ENCODE measurements at regions not wholly inside any gene's neighbourhood (a gene's known extent, or its start where the extent isn't known, plus 50 kb on each side); places are given as distances from the start of the nearest gene placed in this dataset.

DNA sequence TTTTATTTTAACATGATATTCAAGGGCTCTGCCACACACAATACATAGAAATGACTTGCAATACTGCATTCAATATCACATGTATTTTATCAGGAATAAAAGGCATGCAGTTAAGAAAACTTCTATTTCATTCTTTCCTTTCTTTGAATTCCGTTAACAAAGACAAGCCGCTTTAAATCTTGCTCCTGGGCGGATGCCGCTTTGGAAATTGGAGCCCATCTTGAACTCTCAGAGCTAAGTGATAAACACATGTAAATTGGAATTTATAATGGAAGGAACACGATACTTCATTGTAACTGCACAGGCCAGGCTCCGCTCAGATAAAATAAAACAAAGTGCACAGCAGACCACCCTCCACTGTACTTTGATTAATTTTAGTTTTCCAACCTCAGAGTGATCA, 774.5 kb upstream of the COBL start:
- no peak for ATAC-seq

DNA sequence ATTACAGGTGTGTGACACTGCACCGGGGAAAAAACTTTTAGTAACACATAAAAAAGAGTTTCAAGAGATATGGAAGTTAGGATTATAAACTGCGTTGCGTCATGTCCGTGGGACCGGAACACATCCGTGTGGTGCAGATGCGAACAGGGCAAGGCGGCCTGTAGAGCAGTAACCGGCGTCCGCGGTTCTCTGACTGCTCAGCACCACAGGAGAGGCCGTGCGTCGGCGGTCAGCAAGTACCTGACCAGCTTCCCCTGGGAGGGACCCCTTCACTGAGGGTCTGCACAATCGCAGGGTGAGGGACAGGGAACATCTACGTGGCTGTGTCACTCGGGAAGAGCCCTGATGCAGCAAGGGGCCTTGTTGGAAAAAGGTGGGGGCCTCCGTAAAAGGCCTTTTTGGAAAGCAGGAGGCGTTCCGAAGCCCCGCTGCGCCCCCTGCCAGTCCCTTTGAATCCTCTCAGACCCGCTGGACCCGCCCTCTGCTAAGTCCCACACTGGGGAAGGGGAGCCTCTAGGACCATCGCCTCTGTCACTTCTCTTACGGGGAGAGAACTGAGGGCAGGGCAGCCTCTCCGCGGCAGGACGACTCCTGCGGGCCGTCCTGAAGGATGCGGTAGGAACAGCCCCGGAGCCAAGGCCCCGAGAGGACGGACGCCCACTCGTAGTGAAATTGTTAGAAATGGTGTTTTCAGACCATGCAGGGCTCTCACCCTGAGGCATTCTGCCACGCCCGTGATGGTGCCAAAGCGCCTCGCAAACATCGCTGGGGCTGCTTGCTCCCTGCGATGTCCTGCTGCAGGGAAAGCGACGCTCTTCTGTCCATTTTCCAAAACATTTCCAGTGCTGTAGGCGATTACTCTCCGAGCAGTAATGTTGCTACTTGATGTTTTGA, 771.6 kb upstream of the COBL start:
- Histone ChIP-seq H3K9me3 (no peaks in the 10 kb centered on the region), H3K27ac (no peak overlapping the region), H3K36me3 (no peaks in the 10 kb centered on the region), H3K27me3 (peaks cover 0 to 25% (median 12%) of the 10 kb centered on the region in 7 donors), H3K4me3 (peak overlapping the region in 9 of 10 donors; percentile 2 to 38 (median 20)), H3K4me1 (no peaks in the 10 kb centered on the region)
- ATAC-seq: peak in 3 of 8 donors; percentile 35 to 47 (median 38)
- 6 to 12% methylated on average over 49 of the region's 49 CpGs for WGBS, 2 donors
- TF ChIP-seq, protein P1, sequence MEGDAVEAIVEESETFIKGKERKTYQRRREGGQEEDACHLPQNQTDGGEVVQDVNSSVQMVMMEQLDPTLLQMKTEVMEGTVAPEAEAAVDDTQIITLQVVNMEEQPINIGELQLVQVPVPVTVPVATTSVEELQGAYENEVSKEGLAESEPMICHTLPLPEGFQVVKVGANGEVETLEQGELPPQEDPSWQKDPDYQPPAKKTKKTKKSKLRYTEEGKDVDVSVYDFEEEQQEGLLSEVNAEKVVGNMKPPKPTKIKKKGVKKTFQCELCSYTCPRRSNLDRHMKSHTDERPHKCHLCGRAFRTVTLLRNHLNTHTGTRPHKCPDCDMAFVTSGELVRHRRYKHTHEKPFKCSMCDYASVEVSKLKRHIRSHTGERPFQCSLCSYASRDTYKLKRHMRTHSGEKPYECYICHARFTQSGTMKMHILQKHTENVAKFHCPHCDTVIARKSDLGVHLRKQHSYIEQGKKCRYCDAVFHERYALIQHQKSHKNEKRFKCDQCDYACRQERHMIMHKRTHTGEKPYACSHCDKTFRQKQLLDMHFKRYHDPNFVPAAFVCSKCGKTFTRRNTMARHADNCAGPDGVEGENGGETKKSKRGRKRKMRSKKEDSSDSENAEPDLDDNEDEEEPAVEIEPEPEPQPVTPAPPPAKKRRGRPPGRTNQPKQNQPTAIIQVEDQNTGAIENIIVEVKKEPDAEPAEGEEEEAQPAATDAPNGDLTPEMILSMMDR (IDR thresholded peaks at IDR 0.05): peak in 1 of 9 donors; percentile 10
- DNase-seq: peak in 1 of 2 donors; percentile 11
- intact Hi-C loops (cut with DNase I): loop anchor here in 1 of 10 donors (10.0 kb wide), 1 partner anchor 1997 kb away; no protein-coding TSS in a partner anchor

More for the DNA sequence above, 774.5 kb upstream of the COBL start:
- no peak overlapping the region for H3K4me3 ChIP-seq
- DNase-seq: no peak
- H3K36me3 ChIP-seq: no peaks in the 10 kb centered on the region
- H3K4me1 ChIP-seq: no peaks in the 10 kb centered on the region
- WGBS, 2 donors: 76 to 80% methylated on average over 6 of the region's 6 CpGs
- peaks cover 0 to 25% (median 12%) of the 10 kb centered on the region in 7 donors for H3K27me3 ChIP-seq
- TF ChIP-seq, protein P1 (IDR thresholded peaks at IDR 0.05): no peak
- peaks cover 0 to 8% (median 0%) of the 10 kb centered on the region in 11 donors for H3K9me3 ChIP-seq
- intact Hi-C loops (cut with DNase I): no loop called here
- no peak overlapping the region for H3K27ac ChIP-seq

DNA sequence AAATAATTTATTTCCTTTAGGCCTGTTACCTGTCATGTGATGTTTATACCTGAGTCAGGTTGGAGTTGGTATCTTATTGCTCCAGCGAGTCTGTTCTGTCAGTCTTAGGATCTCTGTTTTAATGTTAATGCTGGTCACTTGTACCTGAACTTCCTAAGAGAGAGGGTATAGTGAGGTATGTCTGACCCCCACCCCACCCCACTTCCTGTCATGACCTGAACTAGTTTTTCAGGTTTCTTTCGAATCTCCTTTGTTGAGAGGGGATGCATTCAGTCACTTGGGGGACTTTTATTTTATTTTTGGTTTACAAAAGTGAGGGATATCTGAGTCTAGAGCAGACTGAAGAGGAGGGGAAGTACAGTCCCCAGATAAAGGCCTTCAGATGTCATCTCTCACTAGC, 769.0 kb upstream of the COBL start:
- Histone ChIP-seq H3K9me3 (no peaks in the 10 kb centered on the region), H3K4me3 (no peak overlapping the region), H3K4me1 (no peaks in the 10 kb centered on the region), H3K27ac (no peak overlapping the region), H3K27me3 (peaks cover 0 to 25% (median 12%) of the 10 kb centered on the region in 7 donors), H3K36me3 (no peaks in the 10 kb centered on the region)
- DNase-seq (no peak), ATAC-seq (no peak)
- intact Hi-C loops (cut with DNase I): loop anchor here in 1 of 10 donors (10.0 kb wide), 1 partner anchor 1999 kb away; no protein-coding TSS in a partner anchor
- WGBS, 2 donors: 47 to 67% methylated on average over 2 of the region's 2 CpGs
- TF ChIP-seq, protein P1 (IDR thresholded peaks at IDR 0.05): no peak

DNA sequence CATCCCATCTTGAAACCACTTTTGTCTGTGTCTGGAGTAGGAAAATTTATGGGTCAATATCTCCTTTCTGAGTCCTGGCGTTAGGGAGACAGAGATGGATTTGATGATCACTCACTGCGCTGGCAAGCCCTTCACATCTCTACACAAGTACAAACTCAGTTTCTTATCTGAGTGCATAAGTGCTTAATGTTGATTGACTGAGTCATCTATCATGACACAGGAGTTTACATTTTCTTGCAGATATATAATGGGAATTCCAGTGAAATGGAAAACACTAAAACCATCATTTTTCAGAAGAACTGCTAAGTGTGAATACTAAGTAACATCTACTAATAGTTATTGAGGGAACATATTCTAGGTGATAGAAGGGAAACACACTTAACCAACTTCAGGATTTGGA, 763.9 kb upstream of the COBL start:
- peaks cover 0 to 20% (median 0%) of the 10 kb centered on the region in 11 donors for H3K9me3 ChIP-seq
- DNase-seq (no peak), ATAC-seq (no peak)
- no peaks in the 10 kb centered on the region for H3K4me1 ChIP-seq
- H3K27me3 ChIP-seq: no peaks in the 10 kb centered on the region
- no peak overlapping the region for H3K4me3 ChIP-seq
- intact Hi-C loops (cut with DNase I): loop anchor here in 1 of 10 donors (5.0 to 10.0 kb wide), 2 partner anchors 1403 to 2004 kb away; no protein-coding TSS in a partner anchor
- 38 to 55% methylated on average over 2 of the region's 2 CpGs for WGBS, 2 donors
- TF ChIP-seq, protein P1 (IDR thresholded peaks at IDR 0.05): no peak
- no peak overlapping the region for H3K27ac ChIP-seq
- no peaks in the 10 kb centered on the region for H3K36me3 ChIP-seq

Measured in heart right ventricle (tissue), 16 donors.